PC-3 (cell line): ENCODE measurements at regions not wholly inside any gene's neighbourhood (a gene's known extent, or its start where the extent isn't known, plus 50 kb on each side); places are given as distances from the start of the nearest gene placed in this dataset.

Source experiments
- ATAC-seq: fragments of 200-7000 bp; cut with Tn5 transposase; 2 replicates; pipeline ENCODE4 v1.9.1; 2020; ENCODE audit warnings: mild to moderate bottlenecking, moderate library complexity
- BruUV-seq: library from RNA; stranded (reverse); fragments of 400-500 nt; replicated peaks from 2 replicates; lab custom pipeline; 2021; lab: Mats Ljungman, UMichigan
- CTCF ChIA-PET: fragments of 300-600 bp; sonication (Branson Sonifier 250); formaldehyde crosslinking; loops from one replicate; lab custom pipeline; 2022; ENCODE audit warnings: antibody characterized with exemption; lab: Charles Lee
- POLR2A ChIA-PET: fragments of 300-600 bp; sonication (Branson Sonifier 250); formaldehyde crosslinking; loops from one replicate; lab custom pipeline; 2022; ENCODE audit warnings: antibody characterized with exemption; ENCODE audit not compliant: unreplicated experiment; lab: Charles Lee
- DNase-seq: peaks from one replicate; pipeline ENCODE4 v3.0.0-alpha.2; 2015
- H2AFZ ChIP-seq: fragments of 300-600 bp; sonication (generic); 2 replicates; pipeline ENCODE4 v1.6.0; 2016; ENCODE audit warnings: antibody characterized with exemption, low read length
- H3F3A ChIP-seq: fragments of 300-600 bp; sonication (generic); one replicate; pipeline ENCODE4 v1.6.0; 2017; ENCODE audit warnings: antibody characterized with exemption, low read length, control low read depth, mild to moderate bottlenecking; ENCODE audit not compliant: unreplicated experiment
- H3K27ac ChIP-seq: fragments of 300-600 bp; sonication (generic); 2 replicates; pipeline ENCODE4 v1.5.1; 2016; ENCODE audit warnings: mild to moderate bottlenecking, low read length
- H3K27me3 ChIP-seq: fragments of 300-600 bp; sonication (generic); 2 replicates; pipeline ENCODE4 v1.6.1; 2016; ENCODE audit warnings: low read length, mixed read lengths
- H3K36me3 ChIP-seq: fragments of 300-600 bp; sonication (generic); 2 replicates; pipeline ENCODE4 v1.6.1; 2016; ENCODE audit warnings: low read depth, mixed run types, low read length, mixed read lengths
- H3K4me1 ChIP-seq: fragments of 300-600 bp; sonication (generic); 2 replicates; pipeline ENCODE4 v1.5.1; 2016; ENCODE audit warnings: low read length; ENCODE audit not compliant: insufficient read depth
- H3K4me2 ChIP-seq: fragments of 300-600 bp; sonication (generic); 2 replicates; pipeline ENCODE4 v1.6.0; 2016; ENCODE audit warnings: low read length
- H3K4me3 ChIP-seq: fragments of 300-600 bp; sonication (generic); 2 replicates; pipeline ENCODE4 v1.5.1; 2016; ENCODE audit warnings: mild to moderate bottlenecking, low read length, mixed read lengths
- H3K79me2 ChIP-seq: fragments of 300-600 bp; sonication (generic); 2 replicates; pipeline ENCODE4 v1.6.1; 2017; ENCODE audit warnings: low read length, mixed read lengths
- H3K9ac ChIP-seq: fragments of 300-600 bp; sonication (generic); 2 replicates; pipeline ENCODE4 v1.6.0; 2016; ENCODE audit warnings: mild to moderate bottlenecking, low read length
- H3K9me2 ChIP-seq: fragments of 300-600 bp; sonication (generic); replicated peaks from 2 replicates; pipeline ENCODE4 v1.6.1; 2016; ENCODE audit warnings: mixed run types, low read length, mixed read lengths
- H3K9me3 ChIP-seq: fragments of 300-600 bp; sonication (generic); 2 replicates; pipeline ENCODE4 v1.6.1; 2016; ENCODE audit warnings: low read length, mixed read lengths
- H4K20me1 ChIP-seq: fragments of 300-600 bp; sonication (generic); 2 replicates; pipeline ENCODE4 v1.6.1; 2016; ENCODE audit warnings: low read length, mixed read lengths
- CTCF ChIP-seq: fragments of 300-600 bp; sonication (generic); conservative IDR thresholded peaks from 2 replicates; pipeline ENCODE4 v1.5.1; 2017; ENCODE audit warnings: antibody characterized with exemption, low read depth, mild to moderate bottlenecking, low read length
- EZH2 ChIP-seq: fragments of 300-600 bp; sonication (generic); IDR thresholded peaks from one replicate; pipeline ENCODE4 v1.6.1; 2017; ENCODE audit warnings: antibody characterized with exemption, mild to moderate bottlenecking, low read length; ENCODE audit not compliant: unreplicated experiment
- EZH2phosphoT487 ChIP-seq: fragments of 300-600 bp; sonication (generic); IDR thresholded peaks from 2 replicates; pipeline ENCODE4 v1.6.1; 2018; ENCODE audit warnings: mild to moderate bottlenecking, antibody characterized with exemption, low read length, borderline replicate concordance
- intact Hi-C: fragments of 100-400 bp; cut with micrococcal nuclease; formaldehyde crosslinking; loops from 2 replicates; pipeline ENCODE4 v1.9.0; 2023

DNA sequence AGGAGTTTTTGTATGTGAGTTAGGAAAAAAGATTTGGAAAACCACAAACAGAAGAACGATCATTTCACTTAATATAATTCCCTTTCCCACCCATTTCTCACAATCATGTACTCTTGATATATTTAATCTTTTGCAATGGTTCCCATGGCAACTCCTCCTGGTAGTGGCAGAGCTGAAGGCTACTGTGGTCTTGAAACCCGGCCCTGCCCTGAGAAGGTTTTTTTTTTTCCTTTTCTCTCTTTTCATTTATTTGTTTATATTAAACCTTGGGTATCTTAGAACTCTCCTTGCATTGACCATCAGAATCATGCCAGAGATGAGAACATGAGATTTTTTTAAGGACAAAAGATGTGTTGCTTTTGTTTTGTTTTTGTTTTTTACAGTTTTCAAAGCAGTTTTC is 566.1 kb upstream of the NRP1 start:
- Histone ChIP-seq H3K9ac (peak overlapping the region; percentile 7), H2AFZ (no peak overlapping the region), H3F3A (peaks cover 16% of the 10 kb centered on the region), H3K4me3 (no peak overlapping the region; the same call in 1 of the 2 replicates), H4K20me1 (no peaks in the 10 kb centered on the region), H3K27ac (peak overlapping the region; percentile 68), H3K27me3 (no peaks in the 10 kb centered on the region), H3K36me3 (no peaks in the 10 kb centered on the region), H3K9me3 (no peaks in the 10 kb centered on the region), H3K79me2 (no peaks in the 10 kb centered on the region), H3K9me2 (no peaks in the 10 kb centered on the region), H3K4me1 (peaks cover 29% of the 10 kb centered on the region), H3K4me2 (peak overlapping the region; percentile 66)
- CTCF ChIA-PET = interaction anchor here (0.6 to 0.9 kb wide), 2 partner anchors 287 to 640 kb away, joined by 3 to 7 read pairs; no protein-coding TSS in a partner anchor
- no peak for ATAC-seq
- peak; percentile 49 for DNase-seq
- no TSS peak for BruUV-seq
- intact Hi-C loops = loop anchor here (2.0 to 5.0 kb wide), 4 partner anchors 100 to 627 kb away; partner anchors contain the start of gene NRP1
- POLR2A ChIA-PET = no interaction called here
- no peak for TF ChIP-seq EZH2
- no peak for TF ChIP-seq EZH2phosphoT487
- TF ChIP-seq CTCF = no peak

GRCh38 chr10:33899578-33900531 is 565.4 kb upstream of the NRP1 start:
- peak overlapping the region; percentile 66 for H3K4me2 ChIP-seq
- peak overlapping the region; percentile 49 for H2AFZ ChIP-seq
- TF ChIP-seq EZH2 = no peak
- no peak for TF ChIP-seq EZH2phosphoT487
- no peak for TF ChIP-seq CTCF
- H4K20me1 ChIP-seq = no peaks in the 10 kb centered on the region
- peaks cover 16% of the 10 kb centered on the region for H3F3A ChIP-seq
- H3K9me2 ChIP-seq = no peaks in the 10 kb centered on the region
- H3K4me3 ChIP-seq = peak overlapping the region; percentile 14; the same call in 1 of the 2 replicates
- H3K9me3 ChIP-seq = no peaks in the 10 kb centered on the region
- ATAC-seq (peak; percentile 77), DNase-seq (peak; percentile 99)
- BruUV-seq = no TSS peak
- H3K27ac ChIP-seq = peak overlapping the region; percentile 68
- peaks cover 29% of the 10 kb centered on the region for H3K4me1 ChIP-seq
- peak overlapping the region; percentile 7 for H3K9ac ChIP-seq
- ChIA-PET POLR2A (interaction anchor here (0.6 to 0.7 kb wide), 5 partner anchors 27 to 567 kb away, joined by 3 to 4 read pairs (median 4); no protein-coding TSS in a partner anchor), CTCF (interaction anchor here (0.9 kb wide), 1 partner anchor 288 kb away, joined by 3 read pairs; no protein-coding TSS in a partner anchor)
- intact Hi-C loops = loop anchor here (2.0 to 5.0 kb wide), 4 partner anchors 99 to 627 kb away; partner anchors contain the start of gene NRP1
- H3K36me3 ChIP-seq = no peaks in the 10 kb centered on the region
- H3K79me2 ChIP-seq = no peaks in the 10 kb centered on the region
- H3K27me3 ChIP-seq = no peaks in the 10 kb centered on the region
